Ascending aorta (tissue), 2 donors: ENCODE measurements at regions not wholly inside any gene's neighbourhood (a gene's known extent, or its start where the extent isn't known, plus 50 kb on each side); places are given as distances from the start of the nearest gene placed in this dataset.

Experiments used
- DNase-seq, 2 donors: peaks; one replicate each; pipeline ENCODE4 v3.0.0-alpha.2; 2019; ENCODE audit warnings: low spot score in 2 of 2
- H3K27ac ChIP-seq, 2 donors: fragments of 200-600 bp; sonication (generic); one replicate each; pipeline ENCODE4 v1.5.1; 2016 to 2017; ENCODE audit warnings: mild to moderate bottlenecking in 1 of 2
- H3K27me3 ChIP-seq: fragments of 200-600 bp; sonication (generic); one replicate; pipeline ENCODE4 v1.5.1; 2017
- H3K36me3 ChIP-seq, 2 donors: fragments of 200-600 bp; sonication (generic); one replicate each; pipeline ENCODE4 v1.5.1; 2016
- H3K4me1 ChIP-seq, 2 donors: fragments of 200-600 bp; sonication (generic); one replicate each; pipeline ENCODE4 v1.5.1; 2016 to 2017; ENCODE audit warnings: mild to moderate bottlenecking in 1 of 2
- H3K4me3 ChIP-seq, 2 donors: fragments of 200-600 bp; sonication (generic); one replicate each; pipeline ENCODE4 v1.5.1; 2016 to 2017; ENCODE audit warnings: mild to moderate bottlenecking in 1 of 2
- H3K9me3 ChIP-seq, 2 donors: fragments of 200-600 bp; sonication (generic); one replicate each; pipeline ENCODE4 v1.5.1; 2016
- intact Hi-C: fragments of 100-400 bp; cut with DNase I; formaldehyde crosslinking; loops from one replicate; pipeline ENCODE4 v1.15.1; 2023
- TF ChIP-seq, protein P1 (sequence below), 3 experiments: fragments of 200-600 bp in 2 of 3; fragments of 450-650 bp in 1 of 3; sonication (generic) in 2 of 3; IDR thresholded peaks; one replicate each; pipeline ENCODE4 v1.5.1; 2016 to 2019; ENCODE audit warnings: antibody characterized with exemption in 3 of 3, mild to moderate bottlenecking in 1 of 3, moderate library complexity in 1 of 3

DNA sequence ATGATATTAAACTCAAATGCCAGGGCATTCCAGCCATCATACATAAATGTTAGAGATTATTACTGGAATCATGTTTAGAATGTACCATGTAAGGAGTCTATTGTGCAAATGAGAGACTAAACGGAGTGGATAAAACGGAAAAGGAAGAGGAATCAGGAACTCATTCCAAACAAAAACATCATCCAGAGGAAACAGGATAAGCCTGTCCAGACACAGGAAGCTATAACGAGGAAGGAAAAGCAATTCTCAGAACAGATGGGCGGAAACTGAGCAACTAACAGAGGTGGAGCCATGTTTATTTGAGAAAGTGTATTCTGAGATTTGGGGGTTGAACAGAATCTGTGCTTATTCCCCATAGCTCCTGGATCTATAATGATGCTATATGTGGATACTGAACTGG, 52.3 kb upstream of the TRIM24 start:
- H3K4me3 ChIP-seq = no peak overlapping the region
- no peaks in the 10 kb centered on the region for H3K9me3 ChIP-seq
- intact Hi-C loops = no loop called here
- TF ChIP-seq, protein P1, sequence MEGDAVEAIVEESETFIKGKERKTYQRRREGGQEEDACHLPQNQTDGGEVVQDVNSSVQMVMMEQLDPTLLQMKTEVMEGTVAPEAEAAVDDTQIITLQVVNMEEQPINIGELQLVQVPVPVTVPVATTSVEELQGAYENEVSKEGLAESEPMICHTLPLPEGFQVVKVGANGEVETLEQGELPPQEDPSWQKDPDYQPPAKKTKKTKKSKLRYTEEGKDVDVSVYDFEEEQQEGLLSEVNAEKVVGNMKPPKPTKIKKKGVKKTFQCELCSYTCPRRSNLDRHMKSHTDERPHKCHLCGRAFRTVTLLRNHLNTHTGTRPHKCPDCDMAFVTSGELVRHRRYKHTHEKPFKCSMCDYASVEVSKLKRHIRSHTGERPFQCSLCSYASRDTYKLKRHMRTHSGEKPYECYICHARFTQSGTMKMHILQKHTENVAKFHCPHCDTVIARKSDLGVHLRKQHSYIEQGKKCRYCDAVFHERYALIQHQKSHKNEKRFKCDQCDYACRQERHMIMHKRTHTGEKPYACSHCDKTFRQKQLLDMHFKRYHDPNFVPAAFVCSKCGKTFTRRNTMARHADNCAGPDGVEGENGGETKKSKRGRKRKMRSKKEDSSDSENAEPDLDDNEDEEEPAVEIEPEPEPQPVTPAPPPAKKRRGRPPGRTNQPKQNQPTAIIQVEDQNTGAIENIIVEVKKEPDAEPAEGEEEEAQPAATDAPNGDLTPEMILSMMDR (IDR thresholded peaks at IDR 0.05) = no peak
- no peaks in the 10 kb centered on the region for H3K4me1 ChIP-seq
- no peak overlapping the region for H3K27ac ChIP-seq
- no peaks in the 10 kb centered on the region for H3K36me3 ChIP-seq
- H3K27me3 ChIP-seq = no peaks in the 10 kb centered on the region
- DNase-seq = no peak
